Fibroblast of pulmonary artery (primary cell): ENCODE measurements at regions not wholly inside any gene's neighbourhood (a gene's known extent, or its start where the extent isn't known, plus 50 kb on each side); places are given as distances from the start of the nearest gene placed in this dataset.
A peak's percentile ranks its signal among the peaks of the same experiment; 100 is the strongest.

Experiments used
- DNase-seq: peaks from one replicate; pipeline ENCODE4 v3.0.0-alpha.2; 2010; ENCODE audit warnings: low read depth
- H3K4me3 ChIP-seq: replicated peaks from 2 replicates; pipeline ENCODE4 v1.5.1; 2011; ENCODE audit warnings: low read depth, mild to moderate bottlenecking, control low read depth, low read length, moderate library complexity
- CTCF ChIP-seq: IDR thresholded peaks from 2 replicates; pipeline ENCODE4 v1.5.1; 2011; ENCODE audit warnings: mild to moderate bottlenecking, control low read depth, low read length, inconsistent platforms; ENCODE audit errors: missing control alignments

GRCh38 chr22:22144858-22145257 lies 99.7 kb upstream of the VPREB1 start:
- DNase-seq, result no peak
- no peak overlapping the region for H3K4me3 ChIP-seq
- peak; percentile 22 for TF ChIP-seq CTCF

GRCh38 chr22:22143448-22143847 lies 101.1 kb upstream of the VPREB1 start:
- TF ChIP-seq CTCF, result no peak
- DNase-seq, result no peak
- H3K4me3 ChIP-seq, result no peak overlapping the region

- TF ChIP-seq CTCF, result no peak
- DNase-seq, result no peak
Measured at GRCh38 chr22:22142661-22143060, 101.9 kb upstream of the VPREB1 start.

GRCh38 chr22:22141771-22142591 lies 102.6 kb upstream of the VPREB1 start:
- no peak for TF ChIP-seq CTCF
- DNase-seq, result no peak
- H3K4me3 ChIP-seq, result no peak overlapping the region

More at GRCh38 chr22:22142661-22143060, 101.9 kb upstream of the VPREB1 start:
- no peak overlapping the region for H3K4me3 ChIP-seq

- TF ChIP-seq CTCF, result no peak
- DNase-seq, result no peak
- H3K4me3 ChIP-seq, result no peak overlapping the region
Measured at GRCh38 chr22:22141031-22141430, 103.6 kb upstream of the VPREB1 start.

- TF ChIP-seq CTCF, result no peak
- no peak for DNase-seq
- no peak overlapping the region for H3K4me3 ChIP-seq
Measured at GRCh38 chr22:22139364-22139763, 105.2 kb upstream of the VPREB1 start.

GRCh38 chr22:22138915-22139314 lies 105.7 kb upstream of the VPREB1 start:
- no peak for DNase-seq
- TF ChIP-seq CTCF, result no peak
- no peak overlapping the region for H3K4me3 ChIP-seq
